SK-N-SH treated with all-trans-retinoic acid at 6 μM for 48 hours (cell line): ENCODE measurements at regions not wholly inside any gene's neighbourhood (a gene's known extent, or its start where the extent isn't known, plus 50 kb on each side); places are given as distances from the start of the nearest gene placed in this dataset.

ENCODE experiments used
- ATAC-seq: fragments of 200-7000 bp; cut with Tn5 transposase; 3 replicates; pipeline ENCODE4 v1.9.1; 2020; ENCODE audit warnings: mild to moderate bottlenecking, moderate library complexity
- BACH2 ChIP-seq: fragments of 250-450 bp; sonication (Bioruptor Pico); IDR thresholded peaks from 2 replicates; pipeline ENCODE4 v1.9.0; 2021; ENCODE audit warnings: mild to moderate bottlenecking, borderline replicate concordance
- CREB5 ChIP-seq: fragments of 250-450 bp; sonication (Bioruptor Pico); IDR thresholded peaks from 2 replicates; pipeline ENCODE4 v1.5.1; 2020; ENCODE audit warnings: low read depth, mild to moderate bottlenecking, moderate library complexity
- CSDC2 ChIP-seq: fragments of 250-450 bp; sonication (Bioruptor Pico); IDR thresholded peaks from 2 replicates; pipeline ENCODE4 v1.5.0; 2020; ENCODE audit warnings: mild to moderate bottlenecking, moderate library complexity
- ESRRG ChIP-seq: fragments of 250-450 bp; sonication (Bioruptor Pico); IDR thresholded peaks from 2 replicates; pipeline ENCODE4 v1.6.1; 2021; ENCODE audit warnings: mild to moderate bottlenecking
- ISL1 ChIP-seq: fragments of 250-450 bp; sonication (Bioruptor Pico); IDR thresholded peaks from 2 replicates; pipeline ENCODE4 v2.1.2; 2022; ENCODE audit warnings: mild to moderate bottlenecking, moderate library complexity
- OSR1 ChIP-seq: fragments of 250-450 bp; sonication (Bioruptor Pico); IDR thresholded peaks from 2 replicates; pipeline ENCODE4 v1.8.0; 2022; ENCODE audit warnings: moderate library complexity, mild to moderate bottlenecking, inconsistent platforms
- PATZ1 ChIP-seq: fragments of 250-450 bp; sonication (Bioruptor Pico); IDR thresholded peaks from 2 replicates; pipeline ENCODE4 v1.8.0; 2020; ENCODE audit warnings: mild to moderate bottlenecking, moderate library complexity, borderline replicate concordance
- PPARA ChIP-seq: fragments of 250-450 bp; sonication (Bioruptor Pico); IDR thresholded peaks from 2 replicates; pipeline ENCODE4 v1.5.0; 2020; ENCODE audit warnings: mild to moderate bottlenecking, borderline replicate concordance
- SNAI2 ChIP-seq: fragments of 250-450 bp; sonication (Bioruptor Pico); IDR thresholded peaks from 2 replicates; pipeline ENCODE4 v1.5.0; 2020; ENCODE audit warnings: mild to moderate bottlenecking, moderate library complexity
- TCF4 ChIP-seq: fragments of 250-450 bp; sonication (Bioruptor Pico); IDR thresholded peaks from 2 replicates; pipeline ENCODE4 v1.8.0; 2021; ENCODE audit warnings: mild to moderate bottlenecking, moderate library complexity, borderline replicate concordance
- TOX ChIP-seq: fragments of 250-450 bp; sonication (Bioruptor Pico); IDR thresholded peaks from 2 replicates; pipeline ENCODE4 v1.8.0; 2021; ENCODE audit warnings: mild to moderate bottlenecking, moderate library complexity, borderline replicate concordance
- ZFP3 ChIP-seq: fragments of 250-450 bp; sonication (Bioruptor Pico); IDR thresholded peaks from 2 replicates; pipeline ENCODE4 v1.5.0; 2020; ENCODE audit warnings: mild to moderate bottlenecking, moderate library complexity
- ZFP30 ChIP-seq: fragments of 450-650 bp; formaldehyde crosslinking; IDR thresholded peaks from 2 replicates; pipeline ENCODE4 v1.5.0; 2022; ENCODE audit warnings: mild to moderate bottlenecking, moderate library complexity
- ZNF565 ChIP-seq: fragments of 450-650 bp; formaldehyde crosslinking; conservative IDR thresholded peaks from 2 replicates; pipeline ENCODE4 v1.5.0; 2020; ENCODE audit warnings: low read depth, mild to moderate bottlenecking, moderate library complexity
- ZNF70 ChIP-seq: fragments of 450-650 bp; formaldehyde crosslinking; IDR thresholded peaks from 2 replicates; pipeline ENCODE4 v1.5.0; 2020; ENCODE audit warnings: mild to moderate bottlenecking, moderate library complexity
- ZNF8 ChIP-seq: fragments of 450-650 bp; formaldehyde crosslinking; IDR thresholded peaks from 2 replicates; pipeline ENCODE4 v1.5.0; 2020; ENCODE audit warnings: mild to moderate bottlenecking, moderate library complexity
- TF ChIP-seq, protein P1 (sequence below): fragments of 250-450 bp; sonication (Bioruptor Pico); IDR thresholded peaks from 2 replicates; pipeline ENCODE4 v1.8.0; 2021; ENCODE audit warnings: low read depth, mild to moderate bottlenecking, moderate library complexity, borderline replicate concordance
- TF ChIP-seq, protein P2 (sequence below): fragments of 250-450 bp; sonication (Bioruptor Pico); IDR thresholded peaks from 2 replicates; pipeline ENCODE4 v1.5.0; 2020; ENCODE audit warnings: mild to moderate bottlenecking, moderate library complexity
- TF ChIP-seq, protein P3 (sequence below): fragments of 250-450 bp; sonication (Bioruptor Pico); IDR thresholded peaks from 2 replicates; pipeline ENCODE4 v1.5.1; 2021; ENCODE audit warnings: mild to moderate bottlenecking, moderate library complexity

DNA sequence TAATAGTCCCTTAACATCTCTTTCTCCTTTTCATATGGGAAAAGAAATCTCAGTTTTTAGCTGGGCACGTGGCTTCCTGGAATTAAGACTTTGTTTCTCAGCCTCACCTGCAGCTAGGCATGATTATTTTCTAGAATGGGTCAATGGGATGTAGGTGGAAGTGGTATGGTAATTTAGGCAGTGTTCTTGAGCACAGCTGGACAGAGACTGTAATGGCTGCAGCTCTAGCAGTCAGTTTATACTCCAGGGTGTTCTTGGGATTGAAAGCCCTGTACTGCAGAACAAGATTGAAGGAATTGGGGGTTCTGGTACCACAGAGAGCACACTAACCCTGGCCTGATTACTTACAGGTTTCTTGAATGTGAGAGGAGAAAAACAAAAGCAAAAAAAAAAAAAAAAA, 455.9 kb upstream of the ZNF608 start:
- no peak for TF ChIP-seq PPARA
- no peak for TF ChIP-seq TCF4 (CRISPR knock-in tag)
- TF ChIP-seq, protein P1, sequence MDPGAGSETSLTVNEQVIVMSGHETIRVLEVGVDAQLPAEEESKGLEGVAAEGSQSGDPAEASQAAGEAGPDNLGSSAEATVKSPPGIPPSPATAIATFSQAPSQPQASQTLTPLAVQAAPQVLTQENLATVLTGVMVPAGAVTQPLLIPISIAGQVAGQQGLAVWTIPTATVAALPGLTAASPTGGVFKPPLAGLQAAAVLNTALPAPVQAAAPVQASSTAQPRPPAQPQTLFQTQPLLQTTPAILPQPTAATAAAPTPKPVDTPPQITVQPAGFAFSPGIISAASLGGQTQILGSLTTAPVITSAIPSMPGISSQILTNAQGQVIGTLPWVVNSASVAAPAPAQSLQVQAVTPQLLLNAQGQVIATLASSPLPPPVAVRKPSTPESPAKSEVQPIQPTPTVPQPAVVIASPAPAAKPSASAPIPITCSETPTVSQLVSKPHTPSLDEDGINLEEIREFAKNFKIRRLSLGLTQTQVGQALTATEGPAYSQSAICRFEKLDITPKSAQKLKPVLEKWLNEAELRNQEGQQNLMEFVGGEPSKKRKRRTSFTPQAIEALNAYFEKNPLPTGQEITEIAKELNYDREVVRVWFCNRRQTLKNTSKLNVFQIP (CRISPR knock-in tag), result no peak
- TF ChIP-seq ZNF70 (CRISPR knock-in tag), result no peak
- TF ChIP-seq CREB5 (CRISPR knock-in tag), result no peak
- TF ChIP-seq ZNF565 (CRISPR knock-in tag), result no peak
- TF ChIP-seq ESRRG (CRISPR knock-in tag), result no peak
- no peak for TF ChIP-seq CSDC2 (CRISPR knock-in tag)
- TF ChIP-seq, all 23 proteins: peak for 0
- ATAC-seq, result no peak

DNA sequence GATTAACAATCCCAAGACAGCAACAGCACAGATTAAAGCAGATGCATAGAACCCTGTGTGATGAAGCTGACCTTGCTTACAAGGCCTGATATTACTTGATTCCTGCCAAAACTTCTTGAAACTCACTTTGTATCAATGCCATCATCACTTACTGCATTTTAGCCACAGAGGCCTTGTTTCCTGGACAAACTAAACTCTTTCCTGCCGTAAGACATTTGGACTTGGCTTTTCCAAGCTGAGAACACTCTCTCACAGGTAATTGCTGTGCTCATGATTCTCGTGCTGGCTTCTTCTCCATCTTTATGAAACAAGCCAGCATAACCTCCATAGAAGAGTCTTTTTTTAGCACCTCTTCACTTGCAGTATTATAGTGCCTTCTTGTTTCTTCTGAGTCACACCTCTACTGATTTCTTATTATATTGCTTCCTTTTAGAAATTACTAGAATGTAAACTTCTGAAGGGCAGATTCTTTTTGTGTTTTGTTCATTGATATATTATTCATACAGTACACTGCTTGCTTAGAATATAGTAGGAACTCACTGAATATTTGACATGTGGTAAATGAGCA, 456.5 kb upstream of the ZNF608 start:
- no peak for TF ChIP-seq TOX (CRISPR knock-in tag)
- no peak for TF ChIP-seq TCF4 (CRISPR knock-in tag)
- TF ChIP-seq PATZ1 (CRISPR knock-in tag), result no peak
- no peak for TF ChIP-seq CREB5 (CRISPR knock-in tag)
- no peak for TF ChIP-seq ZNF70 (CRISPR knock-in tag)
- no peak for TF ChIP-seq ESRRG (CRISPR knock-in tag)
- no peak for TF ChIP-seq ZFP3 (CRISPR knock-in tag)
- TF ChIP-seq, protein P1 (CRISPR knock-in tag), result no peak
- TF ChIP-seq PPARA, result no peak
- TF ChIP-seq, protein P2, sequence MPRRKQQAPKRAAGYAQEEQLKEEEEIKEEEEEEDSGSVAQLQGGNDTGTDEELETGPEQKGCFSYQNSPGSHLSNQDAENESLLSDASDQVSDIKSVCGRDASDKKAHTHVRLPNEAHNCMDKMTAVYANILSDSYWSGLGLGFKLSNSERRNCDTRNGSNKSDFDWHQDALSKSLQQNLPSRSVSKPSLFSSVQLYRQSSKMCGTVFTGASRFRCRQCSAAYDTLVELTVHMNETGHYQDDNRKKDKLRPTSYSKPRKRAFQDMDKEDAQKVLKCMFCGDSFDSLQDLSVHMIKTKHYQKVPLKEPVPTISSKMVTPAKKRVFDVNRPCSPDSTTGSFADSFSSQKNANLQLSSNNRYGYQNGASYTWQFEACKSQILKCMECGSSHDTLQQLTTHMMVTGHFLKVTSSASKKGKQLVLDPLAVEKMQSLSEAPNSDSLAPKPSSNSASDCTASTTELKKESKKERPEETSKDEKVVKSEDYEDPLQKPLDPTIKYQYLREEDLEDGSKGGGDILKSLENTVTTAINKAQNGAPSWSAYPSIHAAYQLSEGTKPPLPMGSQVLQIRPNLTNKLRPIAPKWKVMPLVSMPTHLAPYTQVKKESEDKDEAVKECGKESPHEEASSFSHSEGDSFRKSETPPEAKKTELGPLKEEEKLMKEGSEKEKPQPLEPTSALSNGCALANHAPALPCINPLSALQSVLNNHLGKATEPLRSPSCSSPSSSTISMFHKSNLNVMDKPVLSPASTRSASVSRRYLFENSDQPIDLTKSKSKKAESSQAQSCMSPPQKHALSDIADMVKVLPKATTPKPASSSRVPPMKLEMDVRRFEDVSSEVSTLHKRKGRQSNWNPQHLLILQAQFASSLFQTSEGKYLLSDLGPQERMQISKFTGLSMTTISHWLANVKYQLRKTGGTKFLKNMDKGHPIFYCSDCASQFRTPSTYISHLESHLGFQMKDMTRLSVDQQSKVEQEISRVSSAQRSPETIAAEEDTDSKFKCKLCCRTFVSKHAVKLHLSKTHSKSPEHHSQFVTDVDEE (CRISPR knock-in tag), result no peak
- no peak for TF ChIP-seq ZFP30 (CRISPR knock-in tag)
- no peak for TF ChIP-seq ISL1 (CRISPR knock-in tag)
- no peak for TF ChIP-seq OSR1 (CRISPR knock-in tag)
- no peak for TF ChIP-seq ZNF8 (CRISPR knock-in tag)
- TF ChIP-seq, protein P3, sequence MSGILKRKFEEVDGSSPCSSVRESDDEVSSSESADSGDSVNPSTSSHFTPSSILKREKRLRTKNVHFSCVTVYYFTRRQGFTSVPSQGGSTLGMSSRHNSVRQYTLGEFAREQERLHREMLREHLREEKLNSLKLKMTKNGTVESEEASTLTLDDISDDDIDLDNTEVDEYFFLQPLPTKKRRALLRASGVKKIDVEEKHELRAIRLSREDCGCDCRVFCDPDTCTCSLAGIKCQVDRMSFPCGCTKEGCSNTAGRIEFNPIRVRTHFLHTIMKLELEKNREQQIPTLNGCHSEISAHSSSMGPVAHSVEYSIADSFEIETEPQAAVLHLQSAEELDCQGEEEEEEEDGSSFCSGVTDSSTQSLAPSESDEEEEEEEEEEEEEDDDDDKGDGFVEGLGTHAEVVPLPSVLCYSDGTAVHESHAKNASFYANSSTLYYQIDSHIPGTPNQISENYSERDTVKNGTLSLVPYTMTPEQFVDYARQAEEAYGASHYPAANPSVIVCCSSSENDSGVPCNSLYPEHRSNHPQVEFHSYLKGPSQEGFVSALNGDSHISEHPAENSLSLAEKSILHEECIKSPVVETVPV (CRISPR knock-in tag), result no peak
- no peak for TF ChIP-seq BACH2 (CRISPR knock-in tag)
- no peak for TF ChIP-seq SNAI2
- TF ChIP-seq, all 23 proteins: peak for 0
- ATAC-seq, result no peak
